GM18498 (cell line): ENCODE measurements at regions not wholly inside any gene's neighbourhood (a gene's known extent, or its start where the extent isn't known, plus 50 kb on each side); places are given as distances from the start of the nearest gene placed in this dataset.
"Not testable (repeated sequence)": the region's sequence is repeated elsewhere in the genome, so short reads cannot be mapped to it uniquely, and the experiment has no call there.

Source experiments
- ATAC-seq: cut with Tn5 transposase; IDR thresholded peaks from one replicate; pipeline ENCODE4 v1.9.1; 2021; ENCODE audit warnings: mild to moderate bottlenecking, moderate library complexity; ENCODE audit not compliant: unreplicated experiment

DNA sequence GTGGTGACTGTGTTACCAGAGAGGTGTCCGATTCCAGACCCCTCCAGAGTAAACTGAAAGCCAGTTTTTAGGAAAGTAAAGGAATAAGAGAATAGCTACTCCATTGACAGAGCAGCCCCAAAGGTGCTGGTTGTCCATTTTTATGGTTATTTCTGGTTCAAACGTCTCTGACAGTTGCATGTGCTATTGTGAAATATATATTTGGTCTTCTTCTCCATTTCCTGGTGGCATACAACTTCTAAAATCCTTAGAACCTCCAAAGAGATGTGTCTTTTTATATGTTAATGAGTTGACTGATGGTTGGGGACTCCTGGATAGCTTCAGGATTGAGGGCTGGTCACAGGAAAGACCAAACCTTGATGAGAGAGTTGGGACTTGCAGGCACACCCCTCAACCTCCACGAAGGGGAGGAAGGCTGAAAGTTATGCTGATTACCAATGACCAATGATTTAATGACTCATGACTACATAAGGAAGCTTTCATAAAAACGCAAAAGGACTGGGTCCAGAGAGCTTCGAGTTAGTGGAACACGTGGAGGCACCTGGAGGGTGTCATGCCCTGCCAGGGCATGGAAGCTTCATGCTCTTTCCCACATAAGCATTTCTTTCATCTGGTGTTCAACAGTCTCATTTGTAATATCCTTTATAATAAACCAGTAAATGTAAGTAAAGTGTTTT lies 100.7 kb downstream of the SLC16A1 start:
- ATAC-seq: no peak

- not testable (repeated sequence) for ATAC-seq
These were observed 101.5 kb downstream of the SLC16A1 start for GRCh38 chr1:112854368-112854984.

- not testable (repeated sequence) for ATAC-seq
These were observed 102.1 kb downstream of the SLC16A1 start for GRCh38 chr1:112853915-112854314.

DNA sequence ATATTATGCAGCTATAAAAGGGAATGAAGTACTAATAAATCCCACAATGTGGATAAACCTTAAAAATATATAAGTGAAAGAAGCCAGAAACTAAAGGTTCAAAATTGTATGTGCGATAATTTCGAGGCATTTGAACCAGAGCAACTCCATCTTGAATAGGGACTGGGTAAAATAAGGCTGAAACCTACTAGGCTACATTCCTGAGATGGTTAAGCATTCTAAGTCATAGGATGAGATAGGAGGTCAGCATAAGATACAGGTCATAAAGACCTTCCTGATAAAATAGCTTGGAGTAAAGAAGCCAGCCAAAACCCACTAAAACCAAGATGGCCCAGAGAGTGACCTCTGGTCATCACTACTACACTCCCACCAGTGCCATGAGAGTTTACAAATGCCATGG lies 103.1 kb downstream of the SLC16A1 start:
- ATAC-seq: no peak

GRCh38 chr1:112852276-112852675 lies 103.7 kb downstream of the SLC16A1 start:
- ATAC-seq: no peak

DNA sequence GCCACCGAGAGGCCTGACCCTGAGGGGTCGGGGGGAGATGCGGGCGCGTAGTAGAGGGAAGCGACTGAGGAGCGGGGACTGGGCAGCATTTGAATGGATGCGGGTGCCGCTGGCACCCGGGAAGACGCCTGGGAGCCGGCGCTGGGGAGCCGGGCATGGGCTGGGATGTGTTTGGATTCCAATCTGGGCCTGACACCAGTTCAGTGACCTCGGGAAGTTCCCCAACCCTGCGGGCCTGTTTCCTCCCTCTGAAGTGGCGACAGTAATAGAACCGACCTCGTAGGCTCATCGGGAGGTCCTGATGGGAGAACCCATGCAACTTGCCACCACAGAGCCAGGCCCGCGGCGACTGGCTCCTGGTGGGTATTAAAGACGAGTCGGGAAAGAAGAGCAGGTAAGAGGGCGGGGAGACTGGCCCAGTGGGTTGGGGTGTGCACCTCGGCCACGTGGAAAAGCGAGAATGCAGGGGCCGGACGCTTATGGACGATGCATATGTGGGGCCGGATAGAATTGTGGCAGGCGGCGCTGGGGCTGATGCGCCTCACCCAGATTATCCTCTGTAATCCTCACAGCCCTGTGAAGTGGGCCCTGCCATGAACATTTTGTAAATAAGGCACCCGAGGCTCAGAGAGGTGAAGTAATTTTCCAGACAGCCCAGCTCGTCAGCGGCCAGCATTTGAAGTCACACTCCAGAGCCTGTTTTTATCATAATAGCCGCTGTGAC lies 105.8 kb downstream of the SLC16A1 start:
- ATAC-seq: no peak

GRCh38 chr1:112849425-112850033 lies 106.5 kb downstream of the SLC16A1 start:
- ATAC-seq: no peak

DNA sequence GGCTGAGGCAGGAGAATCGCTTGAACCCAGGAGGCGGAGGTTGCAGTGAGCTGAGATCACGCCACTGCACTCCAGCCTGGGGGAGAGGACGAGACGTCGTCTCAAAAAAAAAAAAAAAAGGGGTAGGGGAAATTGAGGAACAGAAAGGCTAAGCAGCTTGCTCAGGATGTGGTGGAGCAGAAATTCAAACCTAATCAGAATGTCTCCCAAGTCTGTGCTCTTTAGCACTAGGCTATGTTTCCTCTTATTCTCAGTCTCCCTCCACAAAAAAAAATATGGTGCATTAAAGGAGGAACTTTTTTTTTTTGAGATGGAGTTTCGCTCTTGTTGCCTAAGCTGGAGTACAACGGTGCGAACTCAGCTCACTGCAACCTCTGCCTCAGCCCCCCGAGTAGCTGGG lies 114.2 kb downstream of the SLC16A1 start:
- ATAC-seq: no peak

GRCh38 chr1:112840631-112841624 lies 115.1 kb downstream of the SLC16A1 start:
- peak; percentile 75 for ATAC-seq

- ATAC-seq: no peak
These were observed 119.4 kb downstream of the SLC16A1 start for GRCh38 chr1:112836642-112837041.

DNA sequence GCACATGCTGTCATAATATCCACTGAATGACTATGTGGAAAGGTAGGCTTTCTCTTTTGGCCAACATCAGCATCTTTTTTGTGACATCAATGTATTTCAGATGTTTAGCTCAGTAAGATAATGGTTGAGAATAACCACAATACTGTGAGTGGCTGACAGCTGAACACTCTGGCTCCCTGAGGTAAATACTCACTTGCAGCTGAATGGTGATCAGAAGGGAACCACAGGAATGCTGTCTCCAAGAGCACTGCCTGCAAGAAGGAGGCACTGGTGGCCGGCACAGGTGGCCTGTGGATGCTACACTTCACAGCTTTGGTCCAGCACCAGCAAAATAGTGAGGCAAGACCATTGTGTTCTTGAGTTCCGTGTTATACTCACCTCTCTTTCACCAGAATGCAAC lies 118.7 kb upstream of the PPM1J start:
- ATAC-seq: no peak

GRCh38 chr1:112832259-112832658 lies 117.1 kb upstream of the PPM1J start:
- ATAC-seq: not testable (repeated sequence)

GRCh38 chr1:112829691-112830090 lies 114.6 kb upstream of the PPM1J start:
- not testable (repeated sequence) for ATAC-seq

DNA sequence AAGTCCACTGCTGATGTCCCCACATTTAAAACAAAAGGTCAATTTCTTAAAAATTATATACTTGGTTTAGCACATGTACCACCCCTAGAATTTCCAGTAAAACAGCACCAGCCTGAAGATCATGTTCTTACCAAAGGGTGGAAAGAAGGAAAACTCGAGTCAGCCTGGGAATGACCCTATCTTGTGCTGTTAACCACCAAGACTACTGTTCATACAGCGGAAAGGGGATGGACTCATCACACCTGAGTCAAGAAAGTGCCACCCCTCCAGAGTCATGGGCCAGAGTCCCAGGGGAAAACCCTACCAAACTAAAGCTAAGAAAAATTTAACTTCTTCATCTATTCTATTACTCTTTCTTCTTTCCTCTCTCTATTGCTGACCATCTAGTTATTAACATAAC lies 113.6 kb upstream of the PPM1J start:
- ATAC-seq: no peak

GRCh38 chr1:112827391-112827790 lies 112.3 kb upstream of the PPM1J start:
- not testable (repeated sequence) for ATAC-seq

GRCh38 chr1:112826217-112826944 lies 111.2 kb upstream of the PPM1J start:
- no peak for ATAC-seq

DNA sequence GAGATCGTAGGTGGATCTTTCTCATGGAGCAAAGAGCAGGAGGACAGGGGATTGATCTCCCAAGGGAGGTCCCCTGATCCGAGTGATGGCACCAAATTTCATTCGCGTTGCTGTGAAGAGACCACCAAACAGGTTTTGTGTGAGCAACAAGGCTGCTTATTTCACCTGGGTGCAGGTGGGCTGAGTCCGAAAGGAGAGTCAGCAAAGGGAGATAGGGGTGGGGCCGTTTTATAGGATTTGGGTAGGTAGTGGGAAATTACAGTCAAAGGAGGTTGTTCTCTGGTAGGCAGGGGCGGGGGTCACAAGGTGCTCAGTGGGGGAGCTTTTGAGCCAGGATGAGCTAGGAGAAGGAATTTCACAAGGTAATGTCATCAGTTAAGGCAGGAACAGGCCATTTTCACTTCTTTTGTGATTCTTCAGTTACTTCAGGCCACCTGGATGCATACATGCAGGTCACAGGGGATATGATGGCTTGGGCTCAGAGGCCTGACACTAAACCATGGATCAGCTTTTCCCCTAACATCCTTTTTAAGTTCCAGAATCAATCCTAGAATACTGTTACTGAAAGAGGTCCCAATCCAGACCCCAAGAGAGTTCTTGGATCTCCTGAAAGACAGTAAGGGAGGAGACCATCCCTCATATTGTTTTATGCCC lies 110.6 kb upstream of the PPM1J start:
- ATAC-seq: not testable (repeated sequence)

- ATAC-seq: not testable (repeated sequence)
These were observed 109.9 kb upstream of the PPM1J start for GRCh38 chr1:112825075-112825474.
